Superior temporal gyrus (tissue), 1 donor: ENCODE measurements at regions not wholly inside any gene's neighbourhood (a gene's known extent, or its start where the extent isn't known, plus 50 kb on each side); places are given as distances from the start of the nearest gene placed in this dataset.
A peak's percentile ranks its signal among the peaks of the same experiment; 100 is the strongest.
"Not testable (repeated sequence)": the region's sequence is repeated elsewhere in the genome, so short reads cannot be mapped to it uniquely, and the experiment has no call there.

Experiments used
- DNase-seq: peaks from one replicate; pipeline ENCODE4 v3.0.0-alpha.2; 2016; ENCODE audit errors: extremely low spot score

GRCh38 chr7:4319280-4319679, 362.8 kb upstream of the FOXK1 start:
- no peak for DNase-seq

GRCh38 chr7:4325732-4326131, 356.4 kb upstream of the FOXK1 start:
- no peak for DNase-seq

GRCh38 chr7:4331711-4332110, 350.4 kb upstream of the FOXK1 start:
- DNase-seq = no peak

DNA sequence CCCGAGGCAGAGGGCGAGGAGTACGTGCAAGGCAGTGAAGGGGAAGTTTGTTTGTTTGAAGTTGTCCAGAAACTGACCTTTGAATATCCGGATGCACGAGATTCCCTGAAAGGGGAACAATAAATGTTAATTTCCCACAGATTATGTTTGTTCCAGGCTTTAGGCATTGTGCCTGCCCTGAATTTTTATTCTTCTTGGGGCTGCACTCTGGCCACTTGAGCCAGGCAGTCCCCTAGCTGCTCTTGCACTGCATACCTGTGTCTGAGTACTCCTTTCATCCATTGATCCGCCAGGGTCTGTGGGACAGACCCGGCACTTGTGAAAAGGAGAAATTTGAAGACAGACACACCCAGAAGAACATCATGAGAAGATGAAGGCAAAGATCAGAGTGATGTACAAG, 343.5 kb upstream of the FOXK1 start:
- DNase-seq = no peak

- no peak for DNase-seq
Measured at GRCh38 chr7:4343272-4344247, 338.5 kb upstream of the FOXK1 start.

GRCh38 chr7:4345004-4345403, 337.1 kb upstream of the FOXK1 start:
- DNase-seq = no peak

DNA sequence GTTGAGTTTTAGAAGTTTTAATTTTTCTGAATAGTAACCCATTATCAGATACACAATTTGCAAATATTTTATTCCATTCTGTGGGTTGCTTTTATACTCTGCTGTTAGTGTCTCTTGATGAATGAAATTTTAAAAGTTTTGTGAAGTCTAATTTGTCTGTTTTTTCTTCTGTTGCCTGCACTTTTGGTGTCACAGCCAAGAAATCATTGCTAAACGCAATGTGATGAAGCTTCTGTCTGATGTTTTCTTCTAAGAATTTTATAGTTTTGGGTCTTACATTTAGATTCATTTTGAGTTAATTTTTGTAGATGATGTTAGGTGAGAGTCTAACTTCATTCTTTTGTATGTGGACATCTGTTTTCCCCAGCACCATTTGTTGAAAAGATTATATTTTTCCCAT, 330.0 kb upstream of the FOXK1 start:
- DNase-seq = no peak

GRCh38 chr7:4361774-4362173, 320.3 kb upstream of the FOXK1 start:
- DNase-seq = no peak

DNA sequence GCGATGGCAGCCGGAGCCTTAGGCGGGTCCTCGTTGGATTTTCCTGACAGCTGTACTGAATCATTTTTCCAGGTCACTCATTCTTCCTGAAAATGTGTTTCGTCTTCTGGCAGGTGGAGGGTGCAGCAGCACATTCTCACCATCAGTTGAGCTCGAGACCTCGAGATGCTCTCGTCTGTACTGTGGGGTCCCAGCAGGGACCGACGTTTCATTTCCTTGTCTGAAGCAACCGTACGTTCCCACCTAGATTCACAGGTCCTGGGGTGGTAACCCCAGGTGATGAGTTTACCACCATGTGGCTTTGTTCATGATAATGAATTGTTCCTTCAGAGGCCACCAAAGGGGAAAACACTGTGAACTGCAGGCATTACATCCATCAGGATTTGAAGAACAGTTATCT, 298.5 kb upstream of the FOXK1 start:
- no peak for DNase-seq

- no peak for DNase-seq
Measured at GRCh38 chr7:4386190-4386589, 295.9 kb upstream of the FOXK1 start.

GRCh38 chr7:4391103-4391502, 291.0 kb upstream of the FOXK1 start:
- DNase-seq = not testable (repeated sequence)

- DNase-seq = no peak
Measured at GRCh38 chr7:4394736-4395135, 287.4 kb upstream of the FOXK1 start.

- DNase-seq = no peak
Measured at GRCh38 chr7:4399121-4399520, 283.0 kb upstream of the FOXK1 start.

GRCh38 chr7:4399596-4399995, 282.5 kb upstream of the FOXK1 start:
- no peak for DNase-seq

DNA sequence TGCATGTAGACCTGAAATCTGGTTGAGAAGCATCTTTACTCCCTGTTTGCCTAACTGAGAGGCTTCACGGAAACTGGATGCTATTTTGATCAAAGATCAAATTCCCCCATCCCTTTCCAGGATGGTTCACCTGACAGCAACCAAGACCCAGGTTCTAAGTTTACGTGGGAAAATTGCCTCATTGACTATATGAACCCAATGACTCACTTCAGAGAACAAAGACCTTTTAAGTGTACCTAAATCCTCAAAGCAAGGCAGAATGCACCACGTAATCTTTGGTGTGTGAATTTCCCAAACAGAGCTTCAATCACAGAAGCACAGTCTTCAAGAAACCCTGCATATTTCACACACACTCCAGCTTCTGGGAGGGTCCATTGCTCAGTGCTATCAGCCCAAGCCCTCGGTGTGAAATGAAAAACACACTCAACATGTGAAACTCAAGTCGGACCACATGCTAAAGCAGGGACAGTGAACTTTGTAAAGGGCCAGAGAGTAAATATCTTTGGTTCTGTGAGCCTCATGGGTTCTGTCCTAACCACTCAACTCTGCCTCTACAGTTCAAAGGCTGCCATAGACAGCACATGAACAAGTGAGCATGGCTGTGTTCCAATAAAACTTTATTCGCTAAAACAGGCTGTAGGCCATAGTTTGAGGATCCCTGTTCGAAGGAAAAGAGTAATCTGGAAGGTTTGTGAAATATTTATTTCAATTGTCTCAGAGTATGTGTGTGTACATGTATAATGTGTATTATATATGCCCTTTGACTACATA, 275.6 kb upstream of the FOXK1 start:
- DNase-seq = no peak

DNA sequence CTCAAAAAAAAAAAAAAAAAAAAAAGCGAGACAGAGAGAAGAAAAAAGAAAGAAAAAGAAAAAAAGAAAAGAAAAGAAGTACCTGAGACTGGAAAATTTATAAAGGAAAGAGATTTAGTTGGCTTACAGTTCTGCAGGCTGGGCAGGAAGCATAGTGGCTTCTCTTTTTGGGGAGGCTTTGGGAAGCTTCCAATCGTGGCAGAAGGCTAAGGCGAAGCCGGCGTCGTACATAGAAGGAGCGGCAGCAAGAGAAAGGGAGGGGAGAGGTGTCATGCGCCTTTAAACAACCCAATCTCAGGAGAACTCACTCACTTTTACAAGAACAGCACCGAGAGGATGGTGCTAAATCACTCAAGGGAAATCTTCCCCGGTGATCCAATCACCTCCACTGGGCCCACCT, 272.1 kb upstream of the FOXK1 start:
- DNase-seq = no peak

- no peak for DNase-seq
Measured at GRCh38 chr7:4416396-4417056, 265.6 kb upstream of the FOXK1 start.

- DNase-seq = peak; percentile 34
Measured at GRCh38 chr7:4428526-4428925, 253.6 kb upstream of the FOXK1 start.

- DNase-seq = no peak
Measured at GRCh38 chr7:4430227-4430626, 251.9 kb upstream of the FOXK1 start.

DNA sequence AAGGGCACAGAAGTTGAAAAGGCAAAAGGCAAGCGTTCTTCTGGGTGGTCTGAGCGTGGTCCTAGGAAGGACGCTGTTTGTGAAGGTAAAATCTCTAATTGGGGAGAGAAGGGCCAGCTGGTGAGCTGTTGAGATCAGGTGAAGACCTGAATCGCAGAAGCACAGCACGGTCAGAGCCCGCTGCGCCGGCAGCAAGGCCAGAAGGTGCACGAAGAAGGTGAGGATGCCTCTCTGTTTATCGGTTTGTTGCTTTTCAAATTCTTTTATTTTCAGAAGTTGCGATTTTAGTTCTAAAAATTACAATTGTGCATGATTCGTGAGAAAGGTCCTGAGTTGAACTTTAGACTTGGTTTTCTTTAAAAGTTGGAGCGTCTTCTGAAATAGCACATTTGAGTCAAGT, 247.8 kb upstream of the FOXK1 start:
- no peak for DNase-seq

DNA sequence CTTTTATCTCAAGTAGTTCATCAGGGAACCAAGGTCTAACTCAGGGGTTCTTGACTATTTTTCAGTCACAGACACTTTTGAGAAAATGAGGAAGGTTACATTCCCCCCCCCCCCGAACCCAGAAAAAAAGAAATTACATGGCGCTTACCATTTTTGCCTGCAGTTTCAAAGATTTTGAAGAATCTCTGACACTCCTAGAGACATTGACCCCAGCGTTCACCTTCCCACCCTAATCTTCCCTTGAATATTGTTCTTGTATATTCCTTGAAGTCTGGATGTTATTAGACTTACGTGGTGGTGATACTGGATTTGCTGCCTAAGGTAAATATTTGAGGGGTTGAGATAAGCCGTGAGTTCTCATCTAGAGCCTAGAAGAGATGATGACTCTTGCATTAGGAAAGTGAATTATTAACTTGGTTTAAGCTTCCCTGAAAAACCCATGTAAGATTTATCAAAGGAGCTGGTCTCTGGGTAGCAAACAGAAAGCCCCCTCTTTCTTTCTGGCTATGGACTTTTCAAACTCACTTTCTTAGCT, 245.7 kb upstream of the FOXK1 start:
- no peak for DNase-seq

GRCh38 chr7:4436936-4437335, 245.2 kb upstream of the FOXK1 start:
- DNase-seq = no peak
